ENCODE measurements at regions not wholly inside any gene's neighbourhood (a gene's known extent, or its start where the extent isn't known, plus 50 kb on each side); places are given as distances from the start of the nearest gene placed in this dataset.
A peak's percentile ranks its signal among the peaks of the same experiment; 100 is the strongest.
"Not testable (repeated sequence)": the region's sequence is repeated elsewhere in the genome, so short reads cannot be mapped to it uniquely, and the experiment has no call there.

GRCh38 chr2:57229706-57230105 lies 816.9 kb upstream of the VRK2 start:
- ATAC-seq = peak; percentile 18 to 59
- not testable (repeated sequence) for DNase-seq (ENCODE audit: low spot score in 2 of 2); H3K36me3 Mint-ChIP-seq; H3K27ac Mint-ChIP-seq
- peaks cover 10 to 16% of the 10 kb centered on the region in 2 donors for H3K9me3 Mint-ChIP-seq

GRCh38 chr2:57232341-57232740 lies 814.3 kb upstream of the VRK2 start:
- H3K36me3 Mint-ChIP-seq; H3K27ac Mint-ChIP-seq; ATAC-seq; DNase-seq (ENCODE audit: low spot score in 2 of 2): not testable (repeated sequence)
- H3K9me3 Mint-ChIP-seq = peaks cover 10 to 16% of the 10 kb centered on the region in 2 donors

GRCh38 chr2:57251495-57251894 lies 795.1 kb upstream of the VRK2 start:
- not testable (repeated sequence) for H3K27ac Mint-ChIP-seq; DNase-seq (ENCODE audit: low spot score in 2 of 2); ATAC-seq; H3K36me3 Mint-ChIP-seq
- peaks cover 37 to 41% of the 10 kb centered on the region in 2 donors for H3K9me3 Mint-ChIP-seq

- not testable (repeated sequence) for H3K27ac Mint-ChIP-seq; ATAC-seq; DNase-seq (ENCODE audit: low spot score in 2 of 2)
- Mint-ChIP-seq H3K36me3 (peaks cover 19 to 31% of the 10 kb centered on the region in 2 donors), H3K9me3 (peaks cover 33 to 34% of the 10 kb centered on the region in 2 donors)
Measured at GRCh38 chr2:57276408-57276807, 770.2 kb upstream of the VRK2 start.

GRCh38 chr2:57278451-57278850 lies 768.2 kb upstream of the VRK2 start:
- Mint-ChIP-seq H3K9me3 (peaks cover 32 to 41% of the 10 kb centered on the region in 2 donors), H3K36me3 (peaks cover 17 to 43% of the 10 kb centered on the region in 2 donors), H3K27ac (no peak overlapping the region)
- DNase-seq (ENCODE audit: low spot score in 2 of 2) = no peak
- no peak for ATAC-seq

- Mint-ChIP-seq H3K9me3 (peaks cover 8 to 10% of the 10 kb centered on the region in 2 donors), H3K27ac (no peak overlapping the region), H3K36me3 (no peaks in the 10 kb centered on the region)
- DNase-seq (ENCODE audit: low spot score in 2 of 2) (no peak), ATAC-seq (no peak)
Measured at GRCh38 chr2:57291209-57291608, 755.4 kb upstream of the VRK2 start.

- no peak overlapping the region for H3K27ac Mint-ChIP-seq
- peaks cover 8 to 11% of the 10 kb centered on the region in 2 donors for H3K9me3 Mint-ChIP-seq
- no peak for DNase-seq (ENCODE audit: low spot score in 2 of 2)
- no peaks in the 10 kb centered on the region for H3K36me3 Mint-ChIP-seq
- no peak for ATAC-seq
Measured at GRCh38 chr2:57296795-57297517, 749.6 kb upstream of the VRK2 start.

GRCh38 chr2:57313678-57314077 lies 732.9 kb upstream of the VRK2 start:
- no peaks in the 10 kb centered on the region for H3K36me3 Mint-ChIP-seq
- peaks cover 4 to 23% of the 10 kb centered on the region in 2 donors for H3K9me3 Mint-ChIP-seq
- no peak for DNase-seq (ENCODE audit: low spot score in 2 of 2)
- ATAC-seq = no peak
- H3K27ac Mint-ChIP-seq = peak overlapping the region in 1 of 2 donors; percentile 17

GRCh38 chr2:57314682-57315081 lies 731.9 kb upstream of the VRK2 start:
- H3K36me3 Mint-ChIP-seq = no peaks in the 10 kb centered on the region
- H3K27ac Mint-ChIP-seq = no peak overlapping the region
- ATAC-seq (no peak), DNase-seq (ENCODE audit: low spot score in 2 of 2) (no peak)
- peaks cover 4 to 23% of the 10 kb centered on the region in 2 donors for H3K9me3 Mint-ChIP-seq

- Mint-ChIP-seq H3K9me3 (peaks cover 0 to 3% of the 10 kb centered on the region in 2 donors), H3K36me3 (no peaks in the 10 kb centered on the region), H3K27ac (no peak overlapping the region)
- ATAC-seq = no peak
- no peak for DNase-seq (ENCODE audit: low spot score in 2 of 2)
Measured at GRCh38 chr2:57330447-57330846, 716.2 kb upstream of the VRK2 start.

GRCh38 chr2:57333221-57333620 lies 713.4 kb upstream of the VRK2 start:
- Mint-ChIP-seq H3K9me3 (peaks cover 0 to 4% of the 10 kb centered on the region in 2 donors), H3K27ac (no peak overlapping the region), H3K36me3 (no peaks in the 10 kb centered on the region)
- ATAC-seq (no peak), DNase-seq (ENCODE audit: low spot score in 2 of 2) (no peak)

GRCh38 chr2:57343391-57344006 lies 703.1 kb upstream of the VRK2 start:
- DNase-seq (ENCODE audit: low spot score in 2 of 2) (no peak), ATAC-seq (no peak)
- Mint-ChIP-seq H3K27ac (no peak overlapping the region), H3K9me3 (peaks cover 35 to 37% of the 10 kb centered on the region in 2 donors), H3K36me3 (peaks cover 0 to 14% of the 10 kb centered on the region in 2 donors)

GRCh38 chr2:57368190-57368589 lies 678.4 kb upstream of the VRK2 start:
- H3K9me3 Mint-ChIP-seq = peaks cover 11 to 19% of the 10 kb centered on the region in 2 donors
- DNase-seq (ENCODE audit: low spot score in 2 of 2) (no peak), ATAC-seq (no peak)
- no peak overlapping the region for H3K27ac Mint-ChIP-seq
- H3K36me3 Mint-ChIP-seq = no peaks in the 10 kb centered on the region

GRCh38 chr2:57370882-57371585 lies 675.6 kb upstream of the VRK2 start:
- ATAC-seq (no peak), DNase-seq (ENCODE audit: low spot score in 2 of 2) (no peak)
- Mint-ChIP-seq H3K36me3 (no peaks in the 10 kb centered on the region), H3K27ac (no peak overlapping the region), H3K9me3 (peaks cover 15 to 23% of the 10 kb centered on the region in 2 donors)

GRCh38 chr2:57372237-57372984 lies 674.2 kb upstream of the VRK2 start:
- ATAC-seq (no peak), DNase-seq (ENCODE audit: low spot score in 2 of 2) (no peak)
- no peak overlapping the region for H3K27ac Mint-ChIP-seq
- H3K36me3 Mint-ChIP-seq = no peaks in the 10 kb centered on the region
- peaks cover 15 to 29% of the 10 kb centered on the region in 2 donors for H3K9me3 Mint-ChIP-seq

- H3K9me3 Mint-ChIP-seq = peaks cover 15 to 19% of the 10 kb centered on the region in 2 donors
- DNase-seq (ENCODE audit: low spot score in 2 of 2) = no peak
- no peak overlapping the region for H3K27ac Mint-ChIP-seq
- H3K36me3 Mint-ChIP-seq = no peaks in the 10 kb centered on the region
- no peak for ATAC-seq
Measured at GRCh38 chr2:57373530-57373929, 673.1 kb upstream of the VRK2 start.

- peaks cover 11 to 18% of the 10 kb centered on the region in 2 donors for H3K9me3 Mint-ChIP-seq
- DNase-seq (ENCODE audit: low spot score in 2 of 2) (no peak), ATAC-seq (no peak)
- H3K36me3 Mint-ChIP-seq = no peaks in the 10 kb centered on the region
- H3K27ac Mint-ChIP-seq = no peak overlapping the region
Measured at GRCh38 chr2:57376985-57377384, 669.6 kb upstream of the VRK2 start.

Measured in activated naive CD4-positive, alpha-beta T cell treated with anti-CD3 and anti-CD28 coated beads, Interleukin-2, amount 50 U/mL, for 72 hours (primary cell).